Astrocyte (in vitro differentiated cells and primary cell): ENCODE measurements at regions not wholly inside any gene's neighbourhood (a gene's known extent, or its start where the extent isn't known, plus 50 kb on each side); places are given as distances from the start of the nearest gene placed in this dataset.

ENCODE experiments used
- DNase-seq: peaks from one replicate; pipeline ENCODE4 v3.0.0-alpha.2; 2010; ENCODE audit warnings: low read depth
- FAIRE-seq: peaks from 2 replicates; lab custom pipeline; 2011; peaks lifted over from hg19 to GRCh38; lab: Jason Lieb, UNC
- H2AFZ ChIP-seq: 2 replicates; pipeline ENCODE4 v1.6.0; 2012; ENCODE audit warnings: low read depth, low read length, inconsistent platforms
- H3K27ac ChIP-seq: 2 replicates; pipeline ENCODE4 v1.5.1; 2011; ENCODE audit warnings: low read depth, low read length, inconsistent platforms
- H3K27me3 ChIP-seq: 2 replicates; pipeline ENCODE4 v1.6.0; 2011; ENCODE audit warnings: low read length, inconsistent platforms; ENCODE audit not compliant: insufficient read depth
- H3K36me3 ChIP-seq: 2 replicates; pipeline ENCODE4 v1.5.1; 2011; ENCODE audit warnings: low read length, inconsistent platforms; ENCODE audit not compliant: insufficient read depth
- H3K4me1 ChIP-seq: 2 replicates; pipeline ENCODE4 v1.5.1; 2011; ENCODE audit warnings: low read length, inconsistent platforms; ENCODE audit not compliant: insufficient read depth
- H3K4me2 ChIP-seq: 2 replicates; pipeline ENCODE4 v1.6.0; 2012; ENCODE audit warnings: low read length, inconsistent platforms
- H3K4me3 ChIP-seq: 2 replicates; pipeline ENCODE4 v1.5.1; 2011; ENCODE audit warnings: low read depth, mild to moderate bottlenecking, low read length, inconsistent platforms; ENCODE audit not compliant: insufficient read depth
- H3K79me2 ChIP-seq: 2 replicates; pipeline ENCODE4 v1.6.0; 2012; ENCODE audit warnings: mild to moderate bottlenecking, low read length, inconsistent platforms; ENCODE audit not compliant: insufficient read depth
- H3K9ac ChIP-seq: 2 replicates; pipeline ENCODE4 v1.6.0; 2012; ENCODE audit warnings: mild to moderate bottlenecking, low read length, inconsistent platforms
- H3K9me3 ChIP-seq: 2 replicates; pipeline ENCODE4 v1.5.1; 2012; ENCODE audit warnings: low read depth, mild to moderate bottlenecking, low read length, inconsistent platforms; ENCODE audit not compliant: insufficient read depth
- H4K20me1 ChIP-seq: 2 replicates; pipeline ENCODE4 v1.6.0; 2012; ENCODE audit warnings: low read length, inconsistent platforms; ENCODE audit not compliant: insufficient read depth
- H3K27ac Mint-ChIP-seq: one replicate; pipeline ENCODE4 v1.8.0; 2021; ENCODE audit warnings: mild to moderate bottlenecking, mixed read lengths; ENCODE audit not compliant: unreplicated experiment
- H3K27me3 Mint-ChIP-seq: one replicate; pipeline ENCODE4 v1.8.0; 2021; ENCODE audit warnings: low read depth, mixed read lengths; ENCODE audit not compliant: unreplicated experiment
- H3K36me3 Mint-ChIP-seq: one replicate; pipeline ENCODE4 v1.8.0; 2021; ENCODE audit warnings: low read depth, mixed read lengths; ENCODE audit not compliant: unreplicated experiment
- H3K4me1 Mint-ChIP-seq: one replicate; pipeline ENCODE4 v1.8.0; 2021; ENCODE audit warnings: low read depth, mixed read lengths; ENCODE audit not compliant: unreplicated experiment
- H3K4me3 Mint-ChIP-seq: one replicate; pipeline ENCODE4 v1.8.0; 2021; ENCODE audit warnings: mild to moderate bottlenecking, moderate library complexity, mixed read lengths; ENCODE audit not compliant: unreplicated experiment
- H3K9me3 Mint-ChIP-seq: one replicate; pipeline ENCODE4 v1.8.0; 2021; ENCODE audit warnings: mild to moderate bottlenecking, mixed read lengths; ENCODE audit not compliant: unreplicated experiment
- EZH2 ChIP-seq: IDR thresholded peaks from 2 replicates; pipeline ENCODE4 v1.6.1; 2012; ENCODE audit warnings: mild to moderate bottlenecking, low read length, inconsistent platforms; ENCODE audit not compliant: insufficient read depth
- TF ChIP-seq, protein P1 (sequence below): IDR thresholded peaks from 2 replicates; pipeline ENCODE4 v1.5.1; 2011; ENCODE audit warnings: low read depth, mild to moderate bottlenecking, inconsistent platforms, low read length, moderate library complexity; ENCODE audit not compliant: insufficient read depth

DNA sequence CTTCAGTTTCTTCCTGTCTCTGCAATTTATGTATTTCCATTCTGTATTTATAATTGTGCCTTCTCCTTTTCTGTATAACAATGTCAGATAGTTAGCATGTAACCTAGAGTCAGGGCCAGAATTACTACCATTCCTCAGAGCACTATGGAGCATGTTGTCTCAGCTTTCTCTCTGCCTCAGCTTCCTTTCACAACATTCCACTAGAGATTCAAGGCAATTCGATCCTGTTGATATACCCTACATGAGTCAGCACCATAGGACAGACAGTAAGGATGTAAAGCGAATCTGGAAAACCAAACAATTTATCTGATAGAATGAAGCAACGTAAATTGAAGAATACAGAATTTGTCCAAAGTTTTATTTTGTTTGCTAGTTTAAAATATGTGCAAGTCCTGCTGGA is 728.3 kb upstream of the SEMA6A start:
- Histone ChIP-seq H3K36me3 (no peaks in the 10 kb centered on the region), H3K4me2 (no peak overlapping the region), H3K27ac (no peak overlapping the region), H3K4me1 (no peaks in the 10 kb centered on the region), H3K9me3 (no peaks in the 10 kb centered on the region), H3K9ac (no peak overlapping the region), H3K27me3 (no peaks in the 10 kb centered on the region), H3K4me3 (no peak overlapping the region), H3K79me2 (no peaks in the 10 kb centered on the region), H4K20me1 (no peaks in the 10 kb centered on the region), H2AFZ (no peak overlapping the region)
- H3K4me1 Mint-ChIP-seq = peaks cover 12% of the 10 kb centered on the region
- no peaks in the 10 kb centered on the region for H3K9me3 Mint-ChIP-seq
- H3K27me3 Mint-ChIP-seq = no peaks in the 10 kb centered on the region
- FAIRE-seq = no peak
- DNase-seq = no peak
- no peak for TF ChIP-seq EZH2
- no peak overlapping the region for H3K4me3 Mint-ChIP-seq
- no peak overlapping the region for H3K27ac Mint-ChIP-seq
- H3K36me3 Mint-ChIP-seq = no peaks in the 10 kb centered on the region

DNA sequence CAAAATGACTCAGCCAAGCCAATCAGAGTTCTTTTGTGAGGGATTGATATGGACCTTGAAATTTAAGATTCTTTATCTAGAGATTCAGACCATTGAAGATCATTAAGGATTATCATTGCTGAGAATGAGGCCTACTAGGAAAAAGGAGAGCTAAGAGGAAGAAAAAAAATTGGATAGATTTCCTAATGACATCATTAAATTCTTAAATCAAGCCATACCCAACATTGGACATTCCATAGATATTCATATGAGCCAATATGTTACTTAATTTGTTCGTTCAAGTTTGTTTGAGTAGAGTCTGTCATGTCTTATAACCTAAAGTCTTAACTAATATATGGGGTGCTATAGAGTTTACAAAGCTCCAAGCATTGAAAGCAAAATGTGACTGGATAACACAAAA is 727.9 kb upstream of the SEMA6A start:
- no peaks in the 10 kb centered on the region for H4K20me1 ChIP-seq
- H3K27me3 ChIP-seq = no peaks in the 10 kb centered on the region
- H3K27me3 Mint-ChIP-seq = no peaks in the 10 kb centered on the region
- H3K9me3 Mint-ChIP-seq = no peaks in the 10 kb centered on the region
- no peaks in the 10 kb centered on the region for H3K79me2 ChIP-seq
- H3K36me3 ChIP-seq = no peaks in the 10 kb centered on the region
- H3K27ac ChIP-seq = no peak overlapping the region
- H2AFZ ChIP-seq = no peak overlapping the region
- H3K9ac ChIP-seq = no peak overlapping the region
- no peak overlapping the region for H3K27ac Mint-ChIP-seq
- no peak overlapping the region for H3K4me2 ChIP-seq
- H3K4me3 ChIP-seq = no peak overlapping the region
- no peak for TF ChIP-seq EZH2
- TF ChIP-seq, protein P1, sequence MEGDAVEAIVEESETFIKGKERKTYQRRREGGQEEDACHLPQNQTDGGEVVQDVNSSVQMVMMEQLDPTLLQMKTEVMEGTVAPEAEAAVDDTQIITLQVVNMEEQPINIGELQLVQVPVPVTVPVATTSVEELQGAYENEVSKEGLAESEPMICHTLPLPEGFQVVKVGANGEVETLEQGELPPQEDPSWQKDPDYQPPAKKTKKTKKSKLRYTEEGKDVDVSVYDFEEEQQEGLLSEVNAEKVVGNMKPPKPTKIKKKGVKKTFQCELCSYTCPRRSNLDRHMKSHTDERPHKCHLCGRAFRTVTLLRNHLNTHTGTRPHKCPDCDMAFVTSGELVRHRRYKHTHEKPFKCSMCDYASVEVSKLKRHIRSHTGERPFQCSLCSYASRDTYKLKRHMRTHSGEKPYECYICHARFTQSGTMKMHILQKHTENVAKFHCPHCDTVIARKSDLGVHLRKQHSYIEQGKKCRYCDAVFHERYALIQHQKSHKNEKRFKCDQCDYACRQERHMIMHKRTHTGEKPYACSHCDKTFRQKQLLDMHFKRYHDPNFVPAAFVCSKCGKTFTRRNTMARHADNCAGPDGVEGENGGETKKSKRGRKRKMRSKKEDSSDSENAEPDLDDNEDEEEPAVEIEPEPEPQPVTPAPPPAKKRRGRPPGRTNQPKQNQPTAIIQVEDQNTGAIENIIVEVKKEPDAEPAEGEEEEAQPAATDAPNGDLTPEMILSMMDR = no peak
- no peak overlapping the region for H3K4me3 Mint-ChIP-seq
- DNase-seq (no peak), FAIRE-seq (no peak)
- H3K36me3 Mint-ChIP-seq = no peaks in the 10 kb centered on the region
- no peaks in the 10 kb centered on the region for H3K9me3 ChIP-seq
- no peaks in the 10 kb centered on the region for H3K4me1 ChIP-seq
- peaks cover 12% of the 10 kb centered on the region for H3K4me1 Mint-ChIP-seq

DNA sequence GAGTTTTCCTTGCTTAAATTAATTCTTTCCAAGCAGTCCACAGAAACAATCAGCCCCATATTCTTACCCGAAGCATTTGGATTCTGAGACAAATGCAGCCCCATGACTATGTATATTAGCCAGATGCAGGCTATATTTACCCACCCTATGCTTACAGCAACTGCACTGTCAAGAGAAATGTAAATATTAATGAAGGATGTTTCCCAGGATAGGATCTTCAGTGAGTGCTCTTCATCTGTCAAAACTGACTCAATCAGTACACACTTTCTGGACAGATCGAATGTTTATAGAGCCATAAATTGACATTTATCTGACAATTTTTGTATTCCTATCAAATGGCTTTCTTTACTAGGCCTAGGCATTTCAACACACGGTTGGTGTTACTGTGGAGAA is 725.3 kb upstream of the SEMA6A start:
- Histone ChIP-seq H3K79me2 (no peaks in the 10 kb centered on the region), H3K4me2 (no peak overlapping the region), H4K20me1 (no peaks in the 10 kb centered on the region), H3K4me3 (no peak overlapping the region), H3K36me3 (no peaks in the 10 kb centered on the region), H3K27ac (no peak overlapping the region), H3K27me3 (no peaks in the 10 kb centered on the region), H2AFZ (no peak overlapping the region), H3K9ac (no peak overlapping the region), H3K9me3 (no peaks in the 10 kb centered on the region), H3K4me1 (no peaks in the 10 kb centered on the region)
- FAIRE-seq = no peak
- TF ChIP-seq, protein P1 = no peak
- no peak for TF ChIP-seq EZH2
- Mint-ChIP-seq H3K27me3 (no peaks in the 10 kb centered on the region), H3K4me1 (peaks cover 12% of the 10 kb centered on the region), H3K9me3 (no peaks in the 10 kb centered on the region), H3K27ac (no peak overlapping the region), H3K36me3 (no peaks in the 10 kb centered on the region), H3K4me3 (no peak overlapping the region)
- no peak for DNase-seq
